ENCODE measurements at regions not wholly inside any gene's neighbourhood (a gene's known extent, or its start where the extent isn't known, plus 50 kb on each side); places are given as distances from the start of the nearest gene placed in this dataset.
"Not testable (repeated sequence)": the region's sequence is repeated elsewhere in the genome, so short reads cannot be mapped to it uniquely, and the experiment has no call there.

- intact Hi-C loops (cut with DNase I) = no loop called here
- Histone ChIP-seq H3K9me3 (no peaks in the 10 kb centered on the region), H3K27me3 (no peaks in the 10 kb centered on the region), H3K9ac (ENCODE audit: low read depth in 2 of 2, low read length in 2 of 2) (no peak overlapping the region), H3K4me3 (no peak overlapping the region), H3K36me3 (no peaks in the 10 kb centered on the region), H3K27ac (no peak overlapping the region), H3K4me1 (no peaks in the 10 kb centered on the region)
- TF ChIP-seq CTCF (IDR thresholded peaks at IDR 0.05) = no peak
- no peak for DNase-seq
These were observed 81.0 kb upstream of the NRBF2 start for GRCh38 chr10:63052083-63052482.

- Histone ChIP-seq H3K36me3 (no peaks in the 10 kb centered on the region), H3K4me1 (no peaks in the 10 kb centered on the region), H3K27me3 (no peaks in the 10 kb centered on the region), H3K4me3 (no peak overlapping the region), H3K27ac (no peak overlapping the region), H3K9ac (ENCODE audit: low read depth in 2 of 2, low read length in 2 of 2) (no peak overlapping the region), H3K9me3 (no peaks in the 10 kb centered on the region)
- TF ChIP-seq CTCF (IDR thresholded peaks at IDR 0.05) = no peak
- intact Hi-C loops (cut with DNase I) = no loop called here
- DNase-seq = no peak
These were observed 90.9 kb upstream of the NRBF2 start for GRCh38 chr10:63042256-63042655.

- H3K36me3 ChIP-seq; H3K4me1 ChIP-seq; H3K9ac ChIP-seq (ENCODE audit: low read depth in 2 of 2, low read length in 2 of 2); H3K27ac ChIP-seq; intact Hi-C loops (cut with DNase I); H3K9me3 ChIP-seq; DNase-seq; H3K27me3 ChIP-seq; H3K4me3 ChIP-seq: not testable (repeated sequence)
These were observed 99.4 kb upstream of the NRBF2 start for GRCh38 chr10:63033616-63034185.

- H3K27ac ChIP-seq = no peak overlapping the region
- H3K27me3 ChIP-seq = no peaks in the 10 kb centered on the region
- no peak for TF ChIP-seq CTCF (IDR thresholded peaks at IDR 0.05)
- H3K9ac ChIP-seq (ENCODE audit: low read depth in 2 of 2, low read length in 2 of 2) = no peak overlapping the region
- H3K4me3 ChIP-seq = no peak overlapping the region
- no peaks in the 10 kb centered on the region for H3K36me3 ChIP-seq
- no peak for DNase-seq
- no peaks in the 10 kb centered on the region for H3K9me3 ChIP-seq
- H3K4me1 ChIP-seq = no peaks in the 10 kb centered on the region
- intact Hi-C loops (cut with DNase I) = no loop called here
These were observed 102.6 kb upstream of the NRBF2 start for GRCh38 chr10:63030536-63030935.

- Histone ChIP-seq H3K4me3 (no peak overlapping the region), H3K9ac (ENCODE audit: low read depth in 2 of 2, low read length in 2 of 2) (no peak overlapping the region), H3K27ac (no peak overlapping the region), H3K27me3 (no peaks in the 10 kb centered on the region), H3K9me3 (no peaks in the 10 kb centered on the region), H3K4me1 (no peaks in the 10 kb centered on the region), H3K36me3 (no peaks in the 10 kb centered on the region)
- intact Hi-C loops (cut with DNase I) = no loop called here
- no peak for TF ChIP-seq CTCF (IDR thresholded peaks at IDR 0.05)
- no peak for DNase-seq
These were observed 105.6 kb upstream of the NRBF2 start for GRCh38 chr10:63027531-63027930.

- no peak for TF ChIP-seq CTCF (IDR thresholded peaks at IDR 0.05)
- no peaks in the 10 kb centered on the region for H3K36me3 ChIP-seq
- intact Hi-C loops (cut with DNase I) = no loop called here
These were observed 111.9 kb upstream of the NRBF2 start for GRCh38 chr10:63021225-63021624.

More at GRCh38 chr10:63021225-63021624, 111.9 kb upstream of the NRBF2 start:
- Histone ChIP-seq H3K4me3 (no peak overlapping the region), H3K4me1 (no peaks in the 10 kb centered on the region), H3K27me3 (no peaks in the 10 kb centered on the region), H3K9me3 (no peaks in the 10 kb centered on the region), H3K9ac (ENCODE audit: low read depth in 2 of 2, low read length in 2 of 2) (no peak overlapping the region), H3K27ac (no peak overlapping the region)
- no peak for DNase-seq

All from colonic mucosa (tissue), 4 donors.